Endothelial cell of umbilical vein (primary cell): ENCODE measurements at regions not wholly inside any gene's neighbourhood (a gene's known extent, or its start where the extent isn't known, plus 50 kb on each side); places are given as distances from the start of the nearest gene placed in this dataset.

ENCODE experiments used
- EZH2 ChIP-seq: IDR thresholded peaks from 2 replicates; pipeline ENCODE4 v1.6.1; 2012; ENCODE audit warnings: borderline replicate concordance, low read depth, mild to moderate bottlenecking, moderate library complexity, low read length, inconsistent platforms; ENCODE audit not compliant: severe bottlenecking
- GATA2 ChIP-seq: IDR thresholded peaks from 2 replicates; pipeline ENCODE4 v1.7.0; 2011; ENCODE audit warnings: low read depth, mild to moderate bottlenecking, moderate library complexity, mixed read lengths, low read length; ENCODE audit not compliant: insufficient read length, insufficient read depth
- JUN ChIP-seq: IDR thresholded peaks from 2 replicates; pipeline ENCODE4 v1.6.1; 2011; ENCODE audit warnings: borderline replicate concordance, low read depth; ENCODE audit not compliant: insufficient read length, insufficient read depth
- MYC ChIP-seq: IDR thresholded peaks from one replicate; pipeline ENCODE4 v1.6.1; 2011; ENCODE audit warnings: mild to moderate bottlenecking, low read depth, low read length
- POLR2A ChIP-seq: IDR thresholded peaks from 2 replicates; pipeline ENCODE4 v1.6.1; 2012; ENCODE audit warnings: low read depth, mild to moderate bottlenecking, control low read depth, low read length
- POLR2AphosphoS5 ChIP-seq: IDR thresholded peaks from 2 replicates; pipeline ENCODE4 v1.6.1; 2012; ENCODE audit warnings: low read depth, mild to moderate bottlenecking, control low read depth, low read length, moderate library complexity; ENCODE audit not compliant: insufficient read depth
- TF ChIP-seq, protein P1 (sequence below), 2 donors: IDR thresholded peaks; 1 replicate in 1 of 2; 2 replicates in 1 of 2; pipeline ENCODE4 v1.5.1; 2011; ENCODE audit warnings: low read length in 2 of 2, mild to moderate bottlenecking in 2 of 2, moderate library complexity in 2 of 2, control low read depth in 1 of 2, inconsistent platforms in 1 of 2, low read depth in 1 of 2; ENCODE audit not compliant: insufficient read depth in 1 of 2; ENCODE audit errors: extremely low read depth in 1 of 2

DNA sequence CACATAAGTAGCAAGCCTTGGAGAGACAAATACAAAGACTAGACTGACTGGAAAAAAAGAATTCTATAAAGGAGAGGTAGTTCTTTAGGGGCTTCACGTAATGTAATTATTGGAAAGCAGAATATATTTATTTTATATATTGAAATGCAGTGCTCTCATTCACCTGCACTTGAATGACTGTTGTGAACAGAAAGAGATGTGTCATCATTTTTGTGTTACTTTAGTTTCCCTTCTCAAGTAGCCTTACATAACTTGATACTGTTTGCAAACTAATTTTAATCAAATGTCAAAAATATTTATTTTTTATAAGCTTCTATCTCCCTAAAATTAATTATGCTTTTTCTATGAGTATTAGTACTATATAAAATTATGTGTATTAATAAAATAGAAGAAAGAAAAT lies 691.1 kb upstream of the FTMT start:
- TF ChIP-seq, protein P1, sequence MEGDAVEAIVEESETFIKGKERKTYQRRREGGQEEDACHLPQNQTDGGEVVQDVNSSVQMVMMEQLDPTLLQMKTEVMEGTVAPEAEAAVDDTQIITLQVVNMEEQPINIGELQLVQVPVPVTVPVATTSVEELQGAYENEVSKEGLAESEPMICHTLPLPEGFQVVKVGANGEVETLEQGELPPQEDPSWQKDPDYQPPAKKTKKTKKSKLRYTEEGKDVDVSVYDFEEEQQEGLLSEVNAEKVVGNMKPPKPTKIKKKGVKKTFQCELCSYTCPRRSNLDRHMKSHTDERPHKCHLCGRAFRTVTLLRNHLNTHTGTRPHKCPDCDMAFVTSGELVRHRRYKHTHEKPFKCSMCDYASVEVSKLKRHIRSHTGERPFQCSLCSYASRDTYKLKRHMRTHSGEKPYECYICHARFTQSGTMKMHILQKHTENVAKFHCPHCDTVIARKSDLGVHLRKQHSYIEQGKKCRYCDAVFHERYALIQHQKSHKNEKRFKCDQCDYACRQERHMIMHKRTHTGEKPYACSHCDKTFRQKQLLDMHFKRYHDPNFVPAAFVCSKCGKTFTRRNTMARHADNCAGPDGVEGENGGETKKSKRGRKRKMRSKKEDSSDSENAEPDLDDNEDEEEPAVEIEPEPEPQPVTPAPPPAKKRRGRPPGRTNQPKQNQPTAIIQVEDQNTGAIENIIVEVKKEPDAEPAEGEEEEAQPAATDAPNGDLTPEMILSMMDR (IDR thresholded peaks at IDR 0.05; ENCODE audit: extremely low read depth in 1 of 2, insufficient read depth in 1 of 2, low read depth in 1 of 2, low read length in 2 of 2): no peak
- TF ChIP-seq POLR2A: no peak
- no peak for TF ChIP-seq POLR2AphosphoS5
- no peak for TF ChIP-seq EZH2
- no peak for TF ChIP-seq JUN
- no peak for TF ChIP-seq GATA2
- TF ChIP-seq MYC: no peak
